ENCODE measurements at regions not wholly inside any gene's neighbourhood (a gene's known extent, or its start where the extent isn't known, plus 50 kb on each side); places are given as distances from the start of the nearest gene placed in this dataset.

DNA sequence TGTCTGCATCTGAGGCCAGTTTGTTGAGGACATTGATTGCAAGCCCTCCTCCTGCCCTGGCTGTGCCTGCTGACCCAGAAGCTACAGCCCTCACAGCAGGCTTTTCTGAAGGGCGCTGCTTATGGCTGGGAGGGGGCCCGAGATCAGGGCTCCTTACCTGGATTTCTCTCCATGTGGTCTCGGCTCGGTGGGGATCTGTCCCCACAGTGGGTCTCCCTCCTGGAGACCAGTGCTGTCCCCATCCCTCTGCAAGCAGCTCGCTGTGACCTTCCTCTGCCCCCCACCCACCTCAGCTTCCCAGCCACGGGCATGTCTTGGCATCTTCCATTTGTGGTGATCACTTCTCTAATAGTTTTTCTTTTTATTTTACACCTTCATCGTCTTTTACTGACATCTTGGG is 357.9 kb downstream of the IRX2 start:
- TF ChIP-seq CTCF (IDR thresholded peaks at IDR 0.05; ENCODE audit: borderline replicate concordance, extremely low read depth, low read length, poor library complexity, severe bottlenecking) = no peak
- TF ChIP-seq EZH2 (IDR thresholded peaks at IDR 0.05; ENCODE audit: borderline replicate concordance, low read depth, low read length, severe bottlenecking) = no peak

Measured in DND-41 (cell line).